Retinal pigment epithelial cell (primary cell): ENCODE measurements at regions not wholly inside any gene's neighbourhood (a gene's known extent, or its start where the extent isn't known, plus 50 kb on each side); places are given as distances from the start of the nearest gene placed in this dataset.

Experiments
- DNase-seq: peaks from one replicate; pipeline ENCODE4 v3.0.0-alpha.2; 2010; ENCODE audit warnings: low read depth
- H3K4me3 ChIP-seq: 2 replicates; pipeline ENCODE4 v1.5.1; 2011; ENCODE audit warnings: mild to moderate bottlenecking, low read length, control low read depth, moderate library complexity
- TF ChIP-seq, protein P1 (sequence below): conservative IDR thresholded peaks from 2 replicates; pipeline ENCODE4 v1.5.1; 2011; ENCODE audit warnings: low read depth, low read length, control low read depth, inconsistent platforms

DNA sequence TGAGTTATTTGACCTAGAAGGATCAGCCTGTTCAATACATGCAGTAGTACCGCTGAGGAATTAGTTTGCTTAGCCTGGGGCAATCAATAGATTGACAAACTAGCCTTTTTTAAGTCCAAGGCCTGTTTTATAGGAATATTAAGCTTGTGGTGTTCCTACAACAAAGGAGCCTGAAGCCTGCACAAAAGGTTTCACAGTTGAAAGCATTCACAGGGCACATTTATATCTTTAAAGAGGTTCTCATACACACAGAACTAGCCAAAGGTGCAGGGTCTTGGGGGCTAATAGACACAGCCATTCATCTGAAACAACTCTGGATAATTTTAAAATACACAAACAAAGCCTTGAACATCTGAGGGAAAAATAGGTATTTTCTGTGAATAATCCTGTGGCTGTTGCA, 160.3 kb downstream of the RPS29 start:
- TF ChIP-seq, protein P1, sequence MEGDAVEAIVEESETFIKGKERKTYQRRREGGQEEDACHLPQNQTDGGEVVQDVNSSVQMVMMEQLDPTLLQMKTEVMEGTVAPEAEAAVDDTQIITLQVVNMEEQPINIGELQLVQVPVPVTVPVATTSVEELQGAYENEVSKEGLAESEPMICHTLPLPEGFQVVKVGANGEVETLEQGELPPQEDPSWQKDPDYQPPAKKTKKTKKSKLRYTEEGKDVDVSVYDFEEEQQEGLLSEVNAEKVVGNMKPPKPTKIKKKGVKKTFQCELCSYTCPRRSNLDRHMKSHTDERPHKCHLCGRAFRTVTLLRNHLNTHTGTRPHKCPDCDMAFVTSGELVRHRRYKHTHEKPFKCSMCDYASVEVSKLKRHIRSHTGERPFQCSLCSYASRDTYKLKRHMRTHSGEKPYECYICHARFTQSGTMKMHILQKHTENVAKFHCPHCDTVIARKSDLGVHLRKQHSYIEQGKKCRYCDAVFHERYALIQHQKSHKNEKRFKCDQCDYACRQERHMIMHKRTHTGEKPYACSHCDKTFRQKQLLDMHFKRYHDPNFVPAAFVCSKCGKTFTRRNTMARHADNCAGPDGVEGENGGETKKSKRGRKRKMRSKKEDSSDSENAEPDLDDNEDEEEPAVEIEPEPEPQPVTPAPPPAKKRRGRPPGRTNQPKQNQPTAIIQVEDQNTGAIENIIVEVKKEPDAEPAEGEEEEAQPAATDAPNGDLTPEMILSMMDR, result no peak

GRCh38 chr14:49424436-49425331, 161.5 kb downstream of the RPS29 start:
- H3K4me3 ChIP-seq, result no peak overlapping the region
- DNase-seq, result no peak
- TF ChIP-seq, protein P1, result no peak

More for the DNA sequence above, 160.3 kb downstream of the RPS29 start:
- DNase-seq, result no peak
- no peak overlapping the region for H3K4me3 ChIP-seq

- TF ChIP-seq, protein P1, result no peak
- DNase-seq, result no peak
- H3K4me3 ChIP-seq, result no peak overlapping the region
These were observed 166.0 kb downstream of the RPS29 start for GRCh38 chr14:49420201-49420600.

DNA sequence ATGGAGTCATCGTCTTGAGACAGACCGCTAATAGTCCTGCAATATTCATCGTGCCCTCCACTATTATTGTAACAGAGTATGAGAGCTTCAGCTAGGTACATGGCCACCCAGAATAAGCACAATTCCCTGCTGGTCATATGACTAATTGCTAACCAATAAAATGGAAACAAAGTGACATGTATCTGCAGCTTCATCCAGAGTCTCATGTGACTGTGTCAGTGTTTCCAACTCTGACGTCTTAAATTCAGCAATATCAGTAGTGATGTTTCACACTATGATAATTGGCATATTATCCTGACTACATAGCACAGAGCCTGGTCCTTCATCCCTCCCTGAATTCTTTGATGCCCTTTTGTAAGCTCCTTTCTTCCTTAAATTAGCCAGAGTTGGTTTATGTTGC, 167.4 kb downstream of the RPS29 start:
- TF ChIP-seq, protein P1, result no peak
- no peak for DNase-seq
- no peak overlapping the region for H3K4me3 ChIP-seq

GRCh38 chr14:49417790-49418189, 168.4 kb downstream of the RPS29 start:
- TF ChIP-seq, protein P1, result no peak
- DNase-seq, result no peak
- H3K4me3 ChIP-seq, result no peak overlapping the region

- no peak for DNase-seq
- TF ChIP-seq, protein P1, result no peak
- no peak overlapping the region for H3K4me3 ChIP-seq
These were observed 177.8 kb downstream of the RPS29 start for GRCh38 chr14:49408187-49408933.
